H9 (cell line): ENCODE measurements at regions not wholly inside any gene's neighbourhood (a gene's known extent, or its start where the extent isn't known, plus 50 kb on each side); places are given as distances from the start of the nearest gene placed in this dataset.

Experiments used
- DNase-seq: peaks from one replicate; pipeline ENCODE4 v3.0.0-alpha.2; 2017
- H2AFZ ChIP-seq: one replicate; pipeline ENCODE4 v1.6.1; 2013; ENCODE audit warnings: mild to moderate bottlenecking, low read length, control low read depth, moderate library complexity
- H2AK5ac ChIP-seq: 2 replicates; pipeline ENCODE4 v1.6.1; 2013; ENCODE audit warnings: low read length, control low read depth, mixed read lengths; ENCODE audit not compliant: insufficient read length
- H2BK120ac ChIP-seq: one replicate; pipeline ENCODE4 v1.6.1; 2013; ENCODE audit warnings: low read depth, mild to moderate bottlenecking, low read length, control low read depth, inconsistent platforms; ENCODE audit not compliant: poor library complexity, severe bottlenecking
- H2BK12ac ChIP-seq: 2 replicates; pipeline ENCODE4 v1.6.1; 2013; ENCODE audit warnings: low read length, control low read depth, mixed read lengths, low read depth; ENCODE audit not compliant: insufficient read length
- H2BK15ac ChIP-seq: 2 replicates; pipeline ENCODE4 v1.6.1; 2013; ENCODE audit warnings: low read depth, low read length, control low read depth
- H2BK20ac ChIP-seq: one replicate; pipeline ENCODE4 v1.6.1; 2013; ENCODE audit warnings: low read depth, mild to moderate bottlenecking, low read length, control low read depth, inconsistent platforms; ENCODE audit not compliant: poor library complexity, severe bottlenecking
- H2BK5ac ChIP-seq: 2 replicates; pipeline ENCODE4 v1.6.1; 2013; ENCODE audit warnings: low read length, control low read depth, mixed read lengths; ENCODE audit not compliant: insufficient read length
- H3K14ac ChIP-seq: 2 replicates; pipeline ENCODE4 v1.6.1; 2013; ENCODE audit warnings: low read length, control low read depth; ENCODE audit not compliant: insufficient read depth
- H3K18ac ChIP-seq: 2 replicates; pipeline ENCODE4 v1.6.1; 2013; ENCODE audit warnings: low read depth, mild to moderate bottlenecking, mixed read lengths, low read length, control low read depth; ENCODE audit not compliant: insufficient read length
- H3K23ac ChIP-seq: 2 replicates; pipeline ENCODE4 v1.6.1; 2013; ENCODE audit warnings: low read length, control low read depth, mixed read lengths, low read depth; ENCODE audit not compliant: insufficient read length
- H3K23me2 ChIP-seq: 2 replicates; pipeline ENCODE4 v1.6.1; 2013; ENCODE audit warnings: low read depth, mild to moderate bottlenecking, mixed read lengths, low read length, control low read depth; ENCODE audit not compliant: insufficient read length, poor library complexity, severe bottlenecking
- H3K27ac ChIP-seq: 2 replicates; pipeline ENCODE4 v1.5.1; 2013; ENCODE audit warnings: low read length, control low read depth, mixed read lengths, low read depth; ENCODE audit not compliant: insufficient read length
- H3K27me3 ChIP-seq: 2 replicates; pipeline ENCODE4 v1.6.1; 2013; ENCODE audit warnings: low read length, control low read depth, inconsistent platforms; ENCODE audit not compliant: insufficient read depth
- H3K4ac ChIP-seq: 2 replicates; pipeline ENCODE4 v1.6.1; 2013; ENCODE audit warnings: low read depth, mild to moderate bottlenecking, control low read depth, inconsistent platforms, low read length, moderate library complexity
- H3K4me1 ChIP-seq: 2 replicates; pipeline ENCODE4 v1.6.1; 2013; ENCODE audit warnings: low read length, control low read depth, inconsistent platforms; ENCODE audit not compliant: insufficient read depth
- H3K4me2 ChIP-seq: 2 replicates; pipeline ENCODE4 v1.6.1; 2013; ENCODE audit warnings: low read length, control low read depth, mixed read lengths; ENCODE audit not compliant: insufficient read length, insufficient read depth
- H3K56ac ChIP-seq: 2 replicates; pipeline ENCODE4 v1.6.1; 2013; ENCODE audit warnings: low read depth, mild to moderate bottlenecking, mixed read lengths, low read length, control low read depth; ENCODE audit not compliant: insufficient read length
- H3K79me1 ChIP-seq: 2 replicates; pipeline ENCODE4 v1.6.1; 2013; ENCODE audit warnings: low read depth, mild to moderate bottlenecking, moderate library complexity, low read length, control low read depth, inconsistent platforms; ENCODE audit not compliant: insufficient read depth, poor library complexity, severe bottlenecking
- H3K79me2 ChIP-seq: 2 replicates; pipeline ENCODE4 v1.6.1; 2013; ENCODE audit warnings: low read length, control low read depth, inconsistent platforms; ENCODE audit not compliant: insufficient read depth
- H3K9ac ChIP-seq: 2 replicates; pipeline ENCODE4 v1.6.1; 2013; ENCODE audit warnings: low read length, control low read depth, mixed read lengths; ENCODE audit not compliant: insufficient read length; ENCODE audit errors: extremely low read depth
- H3K9me3 ChIP-seq: one replicate; pipeline ENCODE4 v1.6.1; 2013; ENCODE audit warnings: low read depth, low read length, inconsistent platforms; ENCODE audit not compliant: control insufficient read depth
- H3T11ph ChIP-seq: one replicate; pipeline ENCODE4 v1.6.1; 2013; ENCODE audit warnings: mild to moderate bottlenecking, low read length, control low read depth, inconsistent platforms
- H4K20me1 ChIP-seq: one replicate; pipeline ENCODE4 v1.6.1; 2013; ENCODE audit not compliant: control insufficient read depth, insufficient read length, insufficient read depth
- H4K5ac ChIP-seq: 2 replicates; pipeline ENCODE4 v1.6.1; 2013; ENCODE audit warnings: low read depth, mild to moderate bottlenecking, mixed read lengths, low read length, control low read depth; ENCODE audit not compliant: insufficient read length
- H4K8ac ChIP-seq: replicated peaks from 2 replicates; pipeline ENCODE4 v1.6.1; 2013; ENCODE audit warnings: low read length, control low read depth, mixed read lengths, low read depth; ENCODE audit not compliant: insufficient read length
- H4K91ac ChIP-seq: 2 replicates; pipeline ENCODE4 v1.6.1; 2013; ENCODE audit warnings: low read depth, mild to moderate bottlenecking, moderate library complexity, mixed read lengths, low read length, control low read depth; ENCODE audit not compliant: insufficient read length
- H3K27ac Mint-ChIP-seq, 3 experiments: 2 replicates in 2 of 3; 3 replicates in 1 of 3; pipeline ENCODE4 v1.8.0; 2020 to 2021; ENCODE audit warnings: mixed read lengths in 3 of 3, mild to moderate bottlenecking in 1 of 3, moderate library complexity in 1 of 3
- H3K27me3 Mint-ChIP-seq: 2 replicates; pipeline ENCODE4 v1.8.0; 2021; ENCODE audit warnings: low read depth, mild to moderate bottlenecking, moderate library complexity, mixed read lengths
- H3K36me3 Mint-ChIP-seq, 3 experiments: 2 replicates in 2 of 3; 3 replicates in 1 of 3; pipeline ENCODE4 v1.8.0; 2020 to 2021; ENCODE audit warnings: low read depth in 3 of 3, mixed read lengths in 3 of 3; ENCODE audit not compliant: insufficient read depth in 1 of 3
- H3K4me1 Mint-ChIP-seq, 2 experiments: 2 replicates each; pipeline ENCODE4 v1.8.0; 2020; ENCODE audit warnings: mixed read lengths in 2 of 2
- H3K4me3 Mint-ChIP-seq, 2 experiments: 2 replicates in 1 of 2; 3 replicates in 1 of 2; pipeline ENCODE4 v1.8.0; 2020 to 2021; ENCODE audit warnings: mild to moderate bottlenecking in 2 of 2, mixed read lengths in 2 of 2, moderate library complexity in 1 of 2
- H3K9me3 Mint-ChIP-seq, 2 experiments: 2 replicates in 1 of 2; 3 replicates in 1 of 2; pipeline ENCODE4 v1.8.0; 2020; ENCODE audit warnings: mild to moderate bottlenecking in 2 of 2, mixed read lengths in 2 of 2, moderate library complexity in 1 of 2
- CTCF ChIP-seq: fragments of 200-600 bp; sonication (generic); conservative IDR thresholded peaks from 3 replicates; pipeline ENCODE4 v1.8.0; 2021; ENCODE audit warnings: antibody characterized with exemption, mild to moderate bottlenecking
- WGBS: extraction: QIAGEN DNeasy Blood & Tissue Kit; methylation state at CpG from one replicate; pipeline ENCODE4 v1.1.7; 2013; ENCODE audit warnings: missing lambda C conversion rate, low lambda C conversion rate, mixed read lengths; ENCODE audit not compliant: insufficient read length; ENCODE audit errors: extremely low coverage; 5-methylcytosine and 5-hydroxymethylcytosine counted together

GRCh38 chr22:48654492-48654891 is 1173.2 kb downstream of the BRD1 start:
- Histone ChIP-seq H3K23ac (no peak overlapping the region), H3K4me2 (no peak overlapping the region)

More at GRCh38 chr22:48654492-48654891, 1173.2 kb downstream of the BRD1 start:
- no peak overlapping the region for H4K8ac ChIP-seq
- TF ChIP-seq CTCF, result no peak
- H4K20me1 ChIP-seq, result no peaks in the 10 kb centered on the region
- no peaks in the 10 kb centered on the region for H3K79me1 ChIP-seq
- no peaks in the 10 kb centered on the region for H3K4me1 ChIP-seq
- no peak overlapping the region for H4K5ac ChIP-seq
- H3K79me2 ChIP-seq, result no peaks in the 10 kb centered on the region
- H2BK12ac ChIP-seq, result no peak overlapping the region
- H2BK120ac ChIP-seq, result no peak overlapping the region
- peaks cover 0 to 2% of the 10 kb centered on the region in 2 experiments; a peak in 2 of 5 replicates for H3K9me3 Mint-ChIP-seq
- no peak overlapping the region for H2AK5ac ChIP-seq
- H3K27me3 Mint-ChIP-seq, result no peaks in the 10 kb centered on the region
- no peak overlapping the region for H2AFZ ChIP-seq
- H3K27me3 ChIP-seq, result no peaks in the 10 kb centered on the region
- H3K27ac ChIP-seq, result no peak overlapping the region
- H3T11ph ChIP-seq, result no peak overlapping the region
- no peak overlapping the region for H3K27ac Mint-ChIP-seq
- no peak for DNase-seq
- no CpG with 5 or more reads among the region's 9 CpGs for WGBS
- H3K4me1 Mint-ChIP-seq, result 0 out of 4 replicates have a peak, but pooled peaks cover 0 to 10% of the 10 kb centered on the region in 2 experiments
- H2BK5ac ChIP-seq, result no peak overlapping the region
- no peak overlapping the region for H3K14ac ChIP-seq
- H3K4me3 Mint-ChIP-seq, result no peak overlapping the region
- H3K9ac ChIP-seq, result no peak overlapping the region
- H3K56ac ChIP-seq, result no peak overlapping the region
- no peaks in the 10 kb centered on the region for H3K9me3 ChIP-seq
- H4K91ac ChIP-seq, result no peak overlapping the region
- no peaks in the 10 kb centered on the region for H3K23me2 ChIP-seq
- no peak overlapping the region for H3K18ac ChIP-seq
- no peak overlapping the region for H3K4ac ChIP-seq
- H3K36me3 Mint-ChIP-seq, result peaks cover 2 to 13% (median 11%) of the 10 kb centered on the region in 3 experiments; a peak in 6 of 7 replicates
- H2BK15ac ChIP-seq, result no peak overlapping the region
- H2BK20ac ChIP-seq, result no peak overlapping the region
